Neural progenitor cell (in vitro differentiated cells): ENCODE measurements at regions not wholly inside any gene's neighbourhood (a gene's known extent, or its start where the extent isn't known, plus 50 kb on each side); places are given as distances from the start of the nearest gene placed in this dataset.

Source experiments
- EZH2 ChIP-seq: fragments of 200-600 bp; sonication (generic); IDR thresholded peaks from 2 replicates; pipeline ENCODE4 v1.6.1; 2017; ENCODE audit warnings: antibody characterized with exemption, mild to moderate bottlenecking, moderate library complexity
- EZH2phosphoT487 ChIP-seq: fragments of 200-600 bp; sonication (generic); IDR thresholded peaks from 2 replicates; pipeline ENCODE4 v1.6.1; 2017; ENCODE audit warnings: antibody characterized with exemption
- TF ChIP-seq, protein P1 (sequence below): fragments of 200-600 bp; sonication (generic); IDR thresholded peaks from 2 replicates; pipeline ENCODE4 v1.5.1; 2017; ENCODE audit warnings: antibody characterized with exemption, mild to moderate bottlenecking

- TF ChIP-seq, protein P1, sequence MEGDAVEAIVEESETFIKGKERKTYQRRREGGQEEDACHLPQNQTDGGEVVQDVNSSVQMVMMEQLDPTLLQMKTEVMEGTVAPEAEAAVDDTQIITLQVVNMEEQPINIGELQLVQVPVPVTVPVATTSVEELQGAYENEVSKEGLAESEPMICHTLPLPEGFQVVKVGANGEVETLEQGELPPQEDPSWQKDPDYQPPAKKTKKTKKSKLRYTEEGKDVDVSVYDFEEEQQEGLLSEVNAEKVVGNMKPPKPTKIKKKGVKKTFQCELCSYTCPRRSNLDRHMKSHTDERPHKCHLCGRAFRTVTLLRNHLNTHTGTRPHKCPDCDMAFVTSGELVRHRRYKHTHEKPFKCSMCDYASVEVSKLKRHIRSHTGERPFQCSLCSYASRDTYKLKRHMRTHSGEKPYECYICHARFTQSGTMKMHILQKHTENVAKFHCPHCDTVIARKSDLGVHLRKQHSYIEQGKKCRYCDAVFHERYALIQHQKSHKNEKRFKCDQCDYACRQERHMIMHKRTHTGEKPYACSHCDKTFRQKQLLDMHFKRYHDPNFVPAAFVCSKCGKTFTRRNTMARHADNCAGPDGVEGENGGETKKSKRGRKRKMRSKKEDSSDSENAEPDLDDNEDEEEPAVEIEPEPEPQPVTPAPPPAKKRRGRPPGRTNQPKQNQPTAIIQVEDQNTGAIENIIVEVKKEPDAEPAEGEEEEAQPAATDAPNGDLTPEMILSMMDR = no peak
- no peak for TF ChIP-seq EZH2phosphoT487
- TF ChIP-seq EZH2 = no peak
These were observed 551.5 kb upstream of the PITX2 start for GRCh38 chr4:111174331-111174730.
